ENCODE measurements at regions not wholly inside any gene's neighbourhood (a gene's known extent, or its start where the extent isn't known, plus 50 kb on each side); places are given as distances from the start of the nearest gene placed in this dataset.

GRCh38 chr18:40366521-40366920 is 1588.5 kb upstream of the PIK3C3 start:
- TF ChIP-seq FOXP2 (optimal IDR thresholded peaks at IDR 0.05; ENCODE audit: borderline replicate concordance, extremely low read depth, extremely low read length, insufficient read depth) (no peak), REST (IDR thresholded peaks at IDR 0.05; ENCODE audit: insufficient read depth in 1 of 2, low read depth in 2 of 2, low read length in 2 of 2) (no peak), POLR2AphosphoS5 (IDR thresholded peaks at IDR 0.05; ENCODE audit: low read depth, low read length) (no peak), SIN3A (IDR thresholded peaks at IDR 0.05; ENCODE audit: borderline replicate concordance, insufficient read depth, low read length) (no peak), TAF1 (IDR thresholded peaks at IDR 0.05; ENCODE audit: borderline replicate concordance, insufficient read depth, low read length) (no peak)

- TF ChIP-seq POLR2AphosphoS5 (IDR thresholded peaks at IDR 0.05; ENCODE audit: low read depth, low read length) (no peak), TAF1 (IDR thresholded peaks at IDR 0.05; ENCODE audit: borderline replicate concordance, insufficient read depth, low read length) (no peak), FOXP2 (optimal IDR thresholded peaks at IDR 0.05; ENCODE audit: borderline replicate concordance, extremely low read depth, extremely low read length, insufficient read depth) (no peak), REST (IDR thresholded peaks at IDR 0.05; ENCODE audit: insufficient read depth in 1 of 2, low read depth in 2 of 2, low read length in 2 of 2) (no peak), SIN3A (IDR thresholded peaks at IDR 0.05; ENCODE audit: borderline replicate concordance, insufficient read depth, low read length) (no peak)
Measured at GRCh38 chr18:40365526-40365925, 1589.5 kb upstream of the PIK3C3 start.

- TF ChIP-seq POLR2AphosphoS5 (IDR thresholded peaks at IDR 0.05; ENCODE audit: low read depth, low read length) (no peak), FOXP2 (optimal IDR thresholded peaks at IDR 0.05; ENCODE audit: borderline replicate concordance, extremely low read depth, extremely low read length, insufficient read depth) (no peak), SIN3A (IDR thresholded peaks at IDR 0.05; ENCODE audit: borderline replicate concordance, insufficient read depth, low read length) (no peak), REST (IDR thresholded peaks at IDR 0.05; ENCODE audit: insufficient read depth in 1 of 2, low read depth in 2 of 2, low read length in 2 of 2) (no peak), TAF1 (IDR thresholded peaks at IDR 0.05; ENCODE audit: borderline replicate concordance, insufficient read depth, low read length) (no peak)
Measured at GRCh38 chr18:40360558-40360957, 1594.5 kb upstream of the PIK3C3 start.

GRCh38 chr18:40357536-40357935 is 1597.5 kb upstream of the PIK3C3 start:
- TF ChIP-seq POLR2AphosphoS5 (IDR thresholded peaks at IDR 0.05; ENCODE audit: low read depth, low read length) = no peak
- no peak for TF ChIP-seq TAF1 (IDR thresholded peaks at IDR 0.05; ENCODE audit: borderline replicate concordance, insufficient read depth, low read length)
- no peak for TF ChIP-seq REST (IDR thresholded peaks at IDR 0.05; ENCODE audit: insufficient read depth in 1 of 2, low read depth in 2 of 2, low read length in 2 of 2)
- TF ChIP-seq FOXP2 (optimal IDR thresholded peaks at IDR 0.05; ENCODE audit: borderline replicate concordance, extremely low read depth, extremely low read length, insufficient read depth) = no peak

GRCh38 chr18:40356168-40356567 is 1598.9 kb upstream of the PIK3C3 start:
- TF ChIP-seq REST (IDR thresholded peaks at IDR 0.05; ENCODE audit: insufficient read depth in 1 of 2, low read depth in 2 of 2, low read length in 2 of 2) = no peak
- no peak for TF ChIP-seq POLR2AphosphoS5 (IDR thresholded peaks at IDR 0.05; ENCODE audit: low read depth, low read length)
- no peak for TF ChIP-seq SIN3A (IDR thresholded peaks at IDR 0.05; ENCODE audit: borderline replicate concordance, insufficient read depth, low read length)
- TF ChIP-seq TAF1 (IDR thresholded peaks at IDR 0.05; ENCODE audit: borderline replicate concordance, insufficient read depth, low read length) = no peak
- no peak for TF ChIP-seq FOXP2 (optimal IDR thresholded peaks at IDR 0.05; ENCODE audit: borderline replicate concordance, extremely low read depth, extremely low read length, insufficient read depth)

Measured in PFSK-1 (cell line).